NCI-H2227 treated with DMSO at 0.1 percent for 48 hours (cell line): ENCODE measurements at regions not wholly inside any gene's neighbourhood (a gene's known extent, or its start where the extent isn't known, plus 50 kb on each side); places are given as distances from the start of the nearest gene placed in this dataset.
"Not testable (repeated sequence)": the region's sequence is repeated elsewhere in the genome, so short reads cannot be mapped to it uniquely, and the experiment has no call there.

Source experiments
- DNase-seq: peaks from one replicate; lab custom pipeline; 2025; lab: John Stamatoyannopoulos, UW

DNA sequence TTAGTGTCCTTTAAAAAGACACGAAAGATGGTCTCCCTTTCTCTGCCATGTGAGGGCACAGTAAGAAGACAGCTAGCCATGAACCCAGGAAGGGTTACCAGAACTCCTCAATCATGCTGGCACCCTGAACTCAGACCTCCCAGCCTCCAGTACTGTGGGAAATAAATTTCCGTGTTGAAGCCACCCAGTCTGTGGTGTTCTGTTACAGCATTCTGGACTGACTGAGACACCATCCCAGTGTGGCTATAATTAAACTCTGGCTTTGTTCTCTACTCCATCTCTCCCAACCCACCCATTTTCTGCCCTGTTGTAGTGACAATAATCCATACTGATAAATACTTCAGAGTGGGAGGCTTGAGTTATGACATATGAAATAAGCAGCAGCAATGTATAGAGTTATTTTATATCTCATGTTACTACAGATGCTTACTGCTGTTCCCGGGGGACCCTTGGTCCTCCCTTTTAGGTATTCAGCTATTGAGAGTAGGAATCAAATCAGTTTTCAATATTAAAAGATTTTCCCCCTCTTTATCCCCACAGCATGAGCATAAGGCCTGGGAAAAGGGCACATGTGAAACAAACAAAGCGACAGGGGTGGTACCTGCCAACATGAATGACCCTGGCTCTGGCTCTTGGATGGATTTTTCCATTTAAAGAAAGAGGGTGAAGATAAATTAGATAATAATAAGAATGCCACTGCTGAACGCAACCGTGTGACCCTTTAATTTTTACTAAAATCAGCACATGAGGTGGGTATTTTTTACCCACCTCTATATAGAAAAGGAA is 224.3 kb upstream of the SLC35B3 start:
- no peak for DNase-seq

DNA sequence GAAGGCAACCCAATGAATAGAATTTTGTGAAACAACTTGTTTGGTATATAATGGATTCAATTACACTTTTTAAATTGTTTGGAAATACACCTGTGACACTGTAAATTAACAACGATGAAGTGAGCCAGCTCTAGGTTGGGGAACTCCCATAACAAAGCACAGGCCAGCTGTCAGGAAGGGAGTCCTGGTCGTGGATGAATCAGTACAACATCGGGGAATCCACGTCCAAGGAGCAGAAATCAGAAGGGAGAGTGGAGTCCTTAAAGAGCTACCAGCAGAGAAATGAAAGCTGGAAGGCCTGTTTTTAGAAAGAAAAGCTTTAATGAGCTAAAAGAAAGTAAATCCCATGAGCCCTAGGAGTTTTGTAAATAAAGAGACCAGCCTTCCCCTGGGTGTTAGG is 223.1 kb upstream of the SLC35B3 start:
- peak; percentile 46 for DNase-seq

DNA sequence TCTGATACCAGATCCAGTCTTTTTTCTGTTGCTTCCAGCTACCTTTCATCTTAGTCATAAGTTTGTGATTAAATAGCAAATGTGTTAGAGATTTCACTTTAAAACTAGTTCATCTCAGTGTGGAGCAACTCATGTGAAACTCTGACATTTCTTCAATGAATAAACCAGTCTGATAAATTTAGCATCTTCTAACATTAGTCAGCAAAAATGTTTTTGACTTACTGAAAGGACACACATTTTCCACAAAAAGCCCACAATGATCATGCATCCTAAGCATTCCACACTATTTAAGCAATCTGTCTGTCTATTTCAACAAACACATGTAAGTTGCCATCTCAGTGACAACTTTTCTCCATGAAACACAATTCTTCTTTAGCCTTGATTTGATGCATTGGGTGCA is 222.2 kb upstream of the SLC35B3 start:
- DNase-seq = no peak

DNA sequence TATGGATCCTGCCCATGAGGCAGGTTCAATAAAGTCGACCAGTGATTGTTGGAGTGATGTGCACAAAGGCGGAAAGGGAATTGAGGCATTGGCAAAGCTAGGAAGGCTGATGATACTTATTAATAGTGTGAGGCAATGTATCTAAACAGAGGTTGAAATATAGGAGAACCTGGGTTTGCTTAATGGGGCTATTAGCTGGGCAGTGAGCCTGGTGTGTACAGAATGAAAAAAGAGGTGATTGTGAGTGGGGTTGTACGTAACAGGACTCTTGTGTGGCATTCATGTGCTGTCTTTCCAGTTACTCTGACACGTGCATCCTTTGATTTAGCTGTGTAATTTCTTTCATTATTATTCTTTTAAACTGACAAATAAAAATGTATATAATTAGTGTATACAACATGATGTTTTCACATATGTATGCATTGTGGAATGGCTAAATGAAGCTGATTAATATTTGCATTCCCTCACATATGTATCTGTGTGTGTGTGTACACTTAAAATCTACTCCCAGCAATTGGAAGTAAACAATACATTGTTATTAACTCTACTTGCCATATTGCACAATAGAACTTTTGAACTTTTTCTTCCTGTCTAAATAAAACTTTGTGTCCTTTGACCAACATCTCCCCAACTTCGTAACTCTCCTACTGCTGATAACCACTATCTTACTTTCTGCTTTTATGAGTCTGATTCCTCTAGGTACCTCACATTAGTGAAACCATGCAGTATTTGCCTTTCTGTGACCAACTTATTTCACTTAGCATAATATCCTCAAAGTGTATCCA is 220.5 kb upstream of the SLC35B3 start:
- no peak for DNase-seq

DNA sequence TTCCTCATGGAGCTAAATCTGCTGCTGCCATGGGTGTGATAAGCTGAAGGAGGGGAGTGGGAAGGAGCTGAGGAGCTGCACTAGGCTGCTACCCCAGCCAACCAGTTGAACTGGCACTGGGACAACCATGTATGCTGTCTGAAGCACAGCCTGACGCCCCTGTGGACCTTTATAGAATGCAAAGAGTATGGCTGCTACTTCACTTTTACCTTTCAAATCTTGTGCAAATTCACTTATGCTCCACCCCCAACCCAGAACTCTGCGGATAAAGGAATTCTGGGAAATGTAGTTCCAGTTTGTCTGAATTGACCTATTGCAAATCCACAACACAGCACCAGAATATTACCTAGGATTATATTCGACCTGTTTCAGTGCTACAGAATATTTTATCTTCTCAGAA is 217.4 kb upstream of the SLC35B3 start:
- DNase-seq = no peak

DNA sequence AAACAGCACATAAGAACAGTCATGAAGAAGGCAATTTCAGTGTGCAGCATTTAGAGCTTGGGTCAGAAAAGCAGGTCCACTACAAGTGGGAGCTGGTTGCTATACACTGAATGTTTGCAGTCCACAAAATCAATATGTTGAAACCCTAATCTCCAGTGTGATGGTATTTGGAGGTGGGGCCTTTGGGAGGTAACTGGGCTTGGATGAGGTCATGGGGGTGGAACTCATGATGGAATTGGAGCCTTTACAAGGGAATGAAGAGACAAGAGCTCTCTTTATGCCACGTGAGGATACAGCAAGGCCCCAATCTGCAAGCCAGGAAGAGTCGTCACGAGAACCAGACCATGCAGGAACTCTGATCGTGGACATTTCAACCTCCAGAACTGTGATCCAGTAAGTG is 216.7 kb upstream of the SLC35B3 start:
- no peak for DNase-seq

DNA sequence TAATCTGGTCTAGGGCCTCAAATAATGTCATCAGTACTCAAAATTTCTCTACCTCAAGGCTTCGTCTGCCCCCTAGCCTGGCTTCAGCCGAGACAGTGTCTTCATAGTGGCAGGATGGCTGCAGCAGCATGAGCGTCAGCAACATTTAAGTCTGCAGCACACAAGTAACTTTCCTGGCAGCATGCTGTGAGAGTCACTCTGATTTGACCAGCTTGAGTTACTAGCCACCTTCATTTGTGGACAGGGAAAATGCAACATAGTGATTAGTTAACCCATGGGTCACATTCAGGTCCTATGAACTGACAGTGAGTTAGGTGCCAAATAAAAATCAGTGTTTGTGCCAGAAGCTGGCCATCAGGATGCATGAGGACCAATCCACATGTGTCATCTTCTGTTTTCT is 209.9 kb upstream of the SLC35B3 start:
- DNase-seq = no peak

DNA sequence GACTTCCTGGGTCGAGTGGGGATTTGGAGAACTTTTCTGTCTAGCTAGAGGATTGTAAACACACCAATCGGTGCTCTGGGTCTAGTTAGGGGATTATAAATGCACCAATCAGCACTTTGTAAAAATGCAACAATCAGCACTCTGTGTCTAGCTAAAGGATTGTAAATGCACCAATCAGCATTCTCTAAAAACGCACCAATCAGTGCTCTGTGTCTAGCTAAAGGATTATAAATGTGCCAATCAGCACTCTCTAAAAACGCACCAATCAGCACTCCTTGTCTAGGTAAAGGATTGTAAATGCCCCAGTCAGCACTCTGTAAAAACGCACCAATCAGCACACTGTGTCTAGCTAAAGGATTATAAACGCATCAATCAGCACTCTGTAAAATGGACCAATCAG is 209.0 kb upstream of the SLC35B3 start:
- DNase-seq = no peak

DNA sequence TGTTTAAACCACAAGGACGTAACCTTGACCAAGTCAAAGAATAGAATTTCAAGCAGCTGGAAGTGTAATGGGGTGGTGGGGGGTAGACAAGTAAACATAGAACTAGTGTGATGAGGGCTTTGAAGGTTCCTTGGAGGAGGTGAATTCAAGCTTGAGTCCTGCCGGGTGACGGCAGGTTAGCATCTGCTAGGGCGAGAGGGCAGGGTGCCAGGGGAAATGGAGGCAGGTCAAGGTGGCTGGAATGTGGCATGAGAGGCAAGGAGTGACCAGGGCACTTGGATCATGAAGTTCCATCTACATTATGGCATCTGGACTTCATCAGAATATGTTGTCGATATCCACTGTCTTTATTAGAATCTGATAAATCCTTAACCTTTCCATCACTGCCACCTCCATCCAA is 207.5 kb upstream of the SLC35B3 start:
- DNase-seq = no peak

DNA sequence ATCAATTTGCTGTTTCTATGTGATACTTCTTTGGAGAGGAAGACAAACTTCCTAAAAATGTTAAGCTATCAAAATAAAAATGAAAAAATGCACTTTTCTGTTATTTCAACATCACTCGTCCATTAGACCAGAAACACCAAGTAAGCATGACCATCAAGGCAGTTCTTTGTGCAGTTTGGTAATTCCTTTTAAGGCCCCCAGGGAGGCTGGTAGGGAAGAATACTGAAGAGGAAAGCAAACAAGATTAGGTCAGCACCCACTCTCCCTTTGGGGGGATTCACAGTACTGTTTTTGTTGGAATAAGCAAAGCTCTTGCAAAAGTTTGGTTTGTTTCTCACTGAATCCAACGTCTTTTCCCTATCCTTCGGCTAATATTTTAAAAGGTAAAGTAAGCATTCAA is 206.8 kb upstream of the SLC35B3 start:
- DNase-seq = no peak

DNA sequence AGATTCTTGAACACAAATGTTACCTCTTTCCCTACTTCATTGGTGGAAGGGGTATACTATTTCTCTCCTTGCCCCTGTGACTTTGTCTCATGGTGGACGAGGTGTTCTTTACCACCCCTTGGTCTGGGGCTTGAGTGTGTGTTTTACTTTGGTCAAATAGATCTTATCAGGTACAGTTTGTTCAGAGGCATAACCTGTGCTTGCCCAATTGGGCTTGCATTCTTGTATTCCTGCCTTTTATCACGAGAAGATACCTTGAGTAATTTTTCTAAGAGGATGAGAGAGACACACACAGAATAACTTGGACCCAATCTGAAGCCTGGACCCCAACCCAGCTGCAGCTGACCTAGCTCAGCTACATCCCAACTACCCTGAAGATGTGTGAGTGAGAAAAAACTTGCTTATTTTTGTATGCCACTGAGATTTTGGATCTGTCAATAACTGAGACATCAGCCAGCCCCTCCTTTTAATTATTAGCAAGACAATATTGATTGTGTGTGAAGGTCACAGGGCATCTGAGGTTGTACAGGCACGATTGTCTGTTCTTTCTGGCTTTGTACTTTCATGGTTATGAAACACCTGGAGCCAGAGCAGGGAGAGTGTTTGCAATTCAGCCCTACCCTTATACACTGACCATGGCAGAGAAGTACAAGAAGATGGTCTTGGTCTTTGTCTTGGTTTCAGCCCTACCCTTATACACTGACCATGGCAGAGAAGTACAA is 204.7 kb upstream of the SLC35B3 start:
- no peak for DNase-seq

DNA sequence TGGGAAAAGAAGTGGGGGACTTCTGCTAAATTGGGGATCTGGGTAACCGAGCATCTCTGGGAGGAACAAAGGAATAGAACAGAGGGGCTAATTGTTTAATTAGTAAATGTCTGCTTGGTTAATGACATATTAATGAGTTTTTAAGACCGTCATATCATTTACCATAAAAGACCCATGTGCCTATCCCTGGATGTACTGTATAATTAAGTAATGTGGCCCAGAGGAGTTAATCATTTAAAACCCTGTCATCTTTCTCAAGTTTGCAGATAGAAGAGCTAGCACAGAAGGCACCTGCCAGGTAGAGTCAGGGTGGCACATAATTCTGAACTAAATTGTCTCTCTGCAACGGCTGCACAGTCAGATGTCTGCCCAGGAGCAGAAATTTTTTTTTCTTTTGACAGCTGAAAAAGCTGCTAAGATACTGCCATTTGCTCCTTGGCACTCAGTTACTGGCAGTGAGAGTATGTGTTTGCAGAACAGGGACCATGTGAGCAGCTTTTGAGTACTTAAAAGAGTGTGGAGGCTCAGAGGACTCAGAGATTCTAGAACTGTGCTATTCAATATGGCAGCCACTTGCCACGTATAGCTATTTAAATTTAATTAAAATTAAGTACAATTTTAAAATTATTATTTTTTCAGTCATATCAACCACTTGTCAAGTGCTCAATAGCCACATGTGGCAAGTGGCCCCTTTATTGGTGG is 202.7 kb upstream of the SLC35B3 start:
- no peak for DNase-seq

DNA sequence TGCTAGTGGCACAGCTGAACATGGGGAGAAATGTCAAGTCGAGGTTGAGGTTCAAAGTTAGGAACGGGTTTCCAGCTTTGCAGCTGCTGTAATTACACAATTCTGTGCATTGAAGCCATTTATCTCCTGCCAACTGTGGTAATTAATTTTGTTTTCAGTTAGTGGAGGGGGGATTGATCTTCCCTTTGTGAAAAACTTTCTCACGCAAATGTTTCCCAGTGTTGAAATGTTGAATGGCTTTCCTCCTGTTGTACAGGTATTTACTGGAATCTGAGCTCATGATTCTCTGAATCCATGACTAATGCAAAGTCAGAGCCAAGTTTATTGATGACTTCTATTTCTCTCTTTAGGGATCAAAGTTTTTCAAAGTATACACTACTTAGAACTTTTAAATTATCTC is 198.4 kb upstream of the SLC35B3 start:
- peak; percentile 56 for DNase-seq

DNA sequence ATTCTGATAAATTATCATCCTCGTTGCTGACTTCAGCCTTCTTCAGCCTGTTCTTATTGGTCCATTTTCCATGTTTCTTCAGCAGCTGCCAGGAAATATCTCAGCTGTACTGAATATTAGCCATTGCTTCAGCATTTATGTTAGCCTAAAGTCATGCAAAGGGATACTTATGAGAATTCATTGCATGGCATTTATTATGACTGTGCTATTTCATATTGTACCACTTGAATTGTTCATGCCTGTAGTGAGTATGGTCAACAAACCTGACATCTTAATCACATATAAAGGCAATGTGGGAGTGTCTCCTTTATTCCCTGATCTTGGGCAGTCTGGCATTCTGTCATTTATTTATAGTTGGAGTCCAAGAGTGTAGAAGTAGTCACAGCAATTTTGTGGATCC is 193.4 kb upstream of the SLC35B3 start:
- DNase-seq = no peak

DNA sequence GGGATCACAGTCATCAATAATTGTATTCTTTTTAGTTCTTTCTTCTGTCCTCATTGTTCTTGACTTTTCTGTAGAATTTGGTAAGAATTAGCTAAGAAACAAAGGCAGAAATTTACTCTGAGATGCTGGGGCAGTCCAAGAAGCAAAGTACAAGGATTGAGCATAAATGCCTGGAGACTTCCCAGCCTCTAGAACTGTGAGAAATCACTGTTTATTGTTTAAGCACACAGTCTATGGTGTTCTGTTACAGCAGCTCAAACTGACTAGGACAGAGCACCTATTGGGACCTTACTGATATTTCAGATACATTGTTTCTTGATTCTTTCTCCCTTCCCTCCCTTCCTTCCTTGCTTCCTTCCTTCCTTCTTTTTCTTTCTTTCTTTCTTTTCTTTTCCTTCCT is 192.7 kb upstream of the SLC35B3 start:
- DNase-seq = no peak

DNA sequence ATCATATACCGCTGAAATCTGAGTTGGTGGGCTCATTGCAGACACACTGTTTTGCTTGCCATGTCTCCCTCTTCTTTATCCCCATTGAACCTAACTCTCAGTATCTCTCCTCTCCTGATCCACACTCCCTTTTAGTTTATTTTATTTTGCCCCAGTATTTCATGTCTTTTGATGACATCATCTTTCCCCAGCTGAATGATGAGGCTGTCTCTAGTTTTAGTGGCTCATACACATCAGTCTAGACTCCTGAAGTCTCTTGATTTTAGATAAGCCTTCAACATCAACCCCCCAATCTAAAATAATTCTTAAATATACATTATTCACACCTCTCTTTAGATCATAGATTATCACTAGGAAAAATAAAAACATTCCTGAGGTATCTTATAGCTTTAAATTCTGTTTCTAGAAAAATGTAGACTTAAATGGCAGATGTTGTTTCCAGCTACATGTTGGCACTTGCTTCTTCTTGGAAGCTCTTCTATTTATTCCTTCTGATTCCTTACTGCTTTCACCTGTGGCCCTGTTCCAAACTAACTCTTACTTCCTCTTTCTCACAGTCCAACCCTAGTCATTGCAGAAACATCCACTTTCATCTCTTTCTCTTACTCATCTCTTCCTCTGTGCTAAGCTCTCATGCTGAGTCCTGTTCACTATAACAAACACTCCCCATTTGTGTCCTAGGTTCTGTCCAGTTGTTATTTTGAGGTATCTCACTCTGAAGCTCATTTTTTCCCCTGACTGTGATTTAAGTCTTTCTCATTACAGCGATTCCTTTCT is 191.9 kb upstream of the SLC35B3 start:
- DNase-seq = no peak

DNA sequence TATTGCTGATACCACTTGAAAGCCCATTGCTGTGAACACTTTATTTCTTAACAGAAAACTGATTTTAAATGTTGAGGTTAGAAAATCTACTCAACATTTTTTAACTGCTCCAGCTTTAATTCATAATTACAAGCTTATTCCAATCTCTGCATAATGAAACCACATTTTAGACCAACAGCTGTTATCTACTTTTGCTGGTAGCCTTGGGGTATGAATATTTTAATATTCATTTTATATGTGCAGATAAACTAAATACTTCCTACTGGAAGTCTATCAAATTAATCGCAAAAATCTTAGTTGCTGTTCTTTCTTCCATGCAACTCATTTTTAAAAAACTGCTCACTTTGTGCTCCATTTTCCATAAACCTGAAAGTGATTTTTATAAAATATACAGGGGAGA is 189.3 kb upstream of the SLC35B3 start:
- DNase-seq = no peak

DNA sequence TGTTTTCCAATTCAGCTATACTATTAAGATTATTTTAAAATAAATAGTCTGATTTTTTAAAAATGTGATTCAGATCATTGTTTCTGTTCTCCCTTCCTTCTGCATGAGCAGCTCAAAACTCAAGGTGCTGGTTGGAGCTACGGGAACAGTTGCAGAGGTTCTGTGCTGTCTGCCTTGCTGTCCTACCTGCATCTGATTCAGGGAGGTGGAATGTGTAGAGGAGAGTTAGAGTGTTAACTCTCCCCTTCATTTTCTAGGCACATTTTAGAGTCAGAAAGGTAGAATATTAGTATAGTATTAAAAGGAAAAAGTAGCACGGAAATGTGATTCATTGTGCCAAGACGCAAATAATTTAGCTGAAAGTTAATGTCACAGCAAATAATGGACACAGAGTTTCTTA is 188.1 kb upstream of the SLC35B3 start:
- no peak for DNase-seq

DNA sequence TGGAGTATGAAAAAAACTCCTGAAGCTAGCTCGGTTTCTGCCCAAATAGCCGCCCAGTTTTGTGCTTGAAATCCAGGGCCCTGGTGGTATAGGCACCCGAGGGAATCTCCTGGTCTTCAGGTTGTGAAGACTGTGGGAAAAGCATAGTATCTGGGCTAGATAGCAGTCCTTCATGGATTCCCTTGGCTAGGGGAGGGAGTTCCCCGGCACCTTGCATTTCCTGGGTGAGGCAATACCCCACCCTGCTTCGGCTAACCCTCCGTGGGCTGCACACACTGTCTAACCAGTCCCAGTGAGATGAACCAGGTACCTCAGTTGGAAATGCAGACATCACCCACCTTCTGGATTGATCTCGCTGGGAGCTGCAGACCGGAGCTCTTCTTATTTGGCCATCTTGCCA is 184.5 kb upstream of the SLC35B3 start:
- no peak for DNase-seq

DNA sequence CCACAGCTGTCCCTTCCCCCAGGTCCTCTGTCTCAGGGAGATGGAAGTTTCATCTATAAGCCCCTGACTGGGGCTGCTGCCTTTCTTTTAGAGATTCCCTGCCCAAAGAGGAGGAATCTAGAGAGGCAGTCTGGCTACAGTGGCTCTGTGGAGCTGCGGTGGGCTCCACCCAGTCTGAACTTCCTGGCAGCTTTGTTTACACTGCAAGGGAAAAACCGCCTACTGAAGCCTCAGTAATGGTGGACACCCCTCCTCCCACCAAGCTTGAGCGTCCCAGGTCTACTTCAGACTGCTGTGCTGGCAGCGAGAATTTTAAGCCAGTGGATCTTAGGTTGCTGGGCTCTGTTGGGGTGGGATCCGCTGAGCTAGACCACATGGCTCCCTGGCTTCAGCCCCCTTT is 184.1 kb upstream of the SLC35B3 start:
- DNase-seq = not testable (repeated sequence)

DNA sequence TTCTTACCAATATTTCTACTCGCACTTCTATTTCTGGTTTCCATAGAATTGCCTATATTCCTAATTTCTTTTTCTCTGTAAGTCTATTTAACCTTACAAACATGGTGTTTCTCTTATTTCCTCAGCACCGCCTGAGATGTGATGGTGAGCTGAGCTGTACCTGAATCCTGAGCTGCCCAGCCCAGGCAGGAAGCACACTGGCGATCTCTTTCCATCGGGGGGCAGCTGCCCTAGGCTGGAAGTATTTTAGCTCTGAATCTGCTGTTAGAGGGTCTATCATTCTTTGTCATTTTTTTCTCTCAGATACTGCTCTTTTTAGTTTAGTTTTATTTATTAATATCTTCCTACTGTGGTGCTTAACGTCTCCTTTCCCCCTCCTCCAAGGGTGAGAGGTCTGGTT is 173.4 kb upstream of the SLC35B3 start:
- no peak for DNase-seq
